IMR-90 (cell line): ENCODE measurements at regions not wholly inside any gene's neighbourhood (a gene's known extent, or its start where the extent isn't known, plus 50 kb on each side); places are given as distances from the start of the nearest gene placed in this dataset.
A peak's percentile ranks its signal among the peaks of the same experiment; 100 is the strongest.

Experiments
- ATAC-seq: fragments of 200-7000 bp; cut with Tn5 transposase; 2 replicates; pipeline ENCODE4 v1.9.1; 2020; ENCODE audit warnings: low read depth, mild to moderate bottlenecking, moderate library complexity
- BruUV-seq: library from RNA; stranded (reverse); fragments of 400-500 nt; replicated peaks from 2 replicates; lab custom pipeline; 2021; lab: Mats Ljungman, UMichigan
- CTCF ChIA-PET: fragments of 300-600 bp; formaldehyde crosslinking; extraction: SDS; loops from one replicate; lab custom pipeline; 2021; ENCODE audit warnings: antibody characterized with exemption; lab: Yijun Ruan, JAX
- POLR2A ChIA-PET: fragments of 300-600 bp; sonication (Branson Sonifier 250); formaldehyde crosslinking; loops from one replicate; lab custom pipeline; 2022; ENCODE audit warnings: antibody characterized with exemption; ENCODE audit not compliant: unreplicated experiment; lab: Charles Lee
- DNase-seq: peaks from one replicate; pipeline ENCODE4 v3.0.0; 2013
- H2AFZ ChIP-seq: replicated peaks from 2 replicates; pipeline ENCODE3; 2013; ENCODE audit warnings: low read length, mild to moderate bottlenecking; ENCODE audit not compliant: poor library complexity
- H2AK5ac ChIP-seq: 2 replicates; pipeline ENCODE4 v1.6.1; 2013; ENCODE audit warnings: low read depth, low read length, inconsistent platforms
- H2AK9ac ChIP-seq: replicated peaks from 2 replicates; pipeline ENCODE3; 2013; ENCODE audit warnings: mild to moderate bottlenecking, low read depth, low read length, moderate library complexity; ENCODE audit not compliant: poor library complexity
- H2BK120ac ChIP-seq: 2 replicates; pipeline ENCODE4 v1.6.1; 2013; ENCODE audit warnings: low read depth, low read length, inconsistent platforms
- H2BK15ac ChIP-seq: 3 replicates; pipeline ENCODE4 v1.6.1; 2013; ENCODE audit warnings: low read depth, low read length, inconsistent platforms
- H2BK20ac ChIP-seq: 2 replicates; pipeline ENCODE4 v1.6.1; 2013; ENCODE audit warnings: low read depth, mild to moderate bottlenecking, inconsistent platforms, low read length, moderate library complexity
- H2BK5ac ChIP-seq: 2 replicates; pipeline ENCODE4 v1.6.1; 2013; ENCODE audit warnings: mild to moderate bottlenecking, low read depth, low read length, inconsistent platforms; ENCODE audit not compliant: poor library complexity, severe bottlenecking
- H3K14ac ChIP-seq: replicated peaks from 2 replicates; pipeline ENCODE4 v1.6.1; 2013; ENCODE audit warnings: low read depth, low read length, inconsistent platforms
- H3K18ac ChIP-seq: 2 replicates; pipeline ENCODE4 v1.6.1; 2013; ENCODE audit warnings: low read depth, low read length, control low read depth
- H3K23ac ChIP-seq: 2 replicates; pipeline ENCODE4 v1.6.1; 2013; ENCODE audit warnings: low read depth, low read length, inconsistent platforms
- H3K27ac ChIP-seq: 2 replicates; pipeline ENCODE4 v1.5.1; 2013; ENCODE audit warnings: mild to moderate bottlenecking, control low read depth, low read length; ENCODE audit not compliant: insufficient read depth
- H3K27me3 ChIP-seq: 2 replicates; pipeline ENCODE4 v1.6.1; 2013; ENCODE audit warnings: low read length; ENCODE audit not compliant: control insufficient read depth, insufficient read depth
- H3K36me3 ChIP-seq: 2 replicates; pipeline ENCODE4 v1.6.1; 2013; ENCODE audit warnings: low read length, mixed read lengths; ENCODE audit not compliant: control insufficient read depth, insufficient read depth
- H3K4ac ChIP-seq: 2 replicates; pipeline ENCODE4 v1.6.1; 2013; ENCODE audit warnings: low read depth, low read length, inconsistent platforms
- H3K4me1 ChIP-seq: 2 replicates; pipeline ENCODE4 v1.6.1; 2013; ENCODE audit warnings: low read length, mixed read lengths; ENCODE audit not compliant: control insufficient read depth, insufficient read depth
- H3K4me2 ChIP-seq: 2 replicates; pipeline ENCODE4 v1.6.1; 2013; ENCODE audit warnings: low read depth, mild to moderate bottlenecking, control low read depth, low read length, moderate library complexity
- H3K4me3 ChIP-seq: 2 replicates; pipeline ENCODE4 v1.5.1; 2013; ENCODE audit warnings: low read depth, mild to moderate bottlenecking, control low read depth, low read length, moderate library complexity; ENCODE audit not compliant: insufficient read depth
- H3K56ac ChIP-seq: 2 replicates; pipeline ENCODE4 v1.6.1; 2013; ENCODE audit warnings: low read length, inconsistent platforms; ENCODE audit not compliant: insufficient read depth; ENCODE audit errors: extremely low read depth
- H3K79me1 ChIP-seq, 2 experiments: 2 replicates each; pipeline ENCODE4 v1.6.1; 2013; ENCODE audit warnings: low read length in 2 of 2, inconsistent platforms in 1 of 2, low read depth in 1 of 2
- H3K9ac ChIP-seq: 2 replicates; pipeline ENCODE4 v1.6.1; 2013; ENCODE audit warnings: low read depth, low read length, control low read depth
- H3K9me1 ChIP-seq: 2 replicates; pipeline ENCODE4 v1.6.1; 2013; ENCODE audit warnings: low read length, inconsistent platforms; ENCODE audit not compliant: insufficient read depth
- H3K9me3 ChIP-seq: 2 replicates; pipeline ENCODE4 v1.6.1; 2013; ENCODE audit warnings: low read length; ENCODE audit not compliant: control insufficient read depth, insufficient read depth
- H4K20me1 ChIP-seq: 2 replicates; pipeline ENCODE4 v1.6.1; 2013; ENCODE audit warnings: low read length, inconsistent platforms; ENCODE audit not compliant: insufficient read depth
- H4K5ac ChIP-seq: 2 replicates; pipeline ENCODE4 v1.6.1; 2013; ENCODE audit warnings: mild to moderate bottlenecking, low read depth, low read length, control low read depth
- H4K8ac ChIP-seq, 2 experiments: 2 replicates each; pipeline ENCODE4 v1.6.1; 2013; ENCODE audit warnings: low read depth in 2 of 2, low read length in 2 of 2, control low read depth in 1 of 2, inconsistent platforms in 1 of 2
- H4K91ac ChIP-seq: 2 replicates; pipeline ENCODE4 v1.6.1; 2013; ENCODE audit warnings: low read depth, low read length, inconsistent platforms; ENCODE audit not compliant: insufficient read depth
- CEBPB ChIP-seq: IDR thresholded peaks from 2 replicates; pipeline ENCODE4 v1.6.1; 2012; ENCODE audit warnings: low read depth, low read length, improper control_type of control experiment
- CHD1 ChIP-seq: IDR thresholded peaks from 2 replicates; pipeline ENCODE4 v1.6.1; 2012; ENCODE audit warnings: low read depth, low read length, improper control_type of control experiment
- WGBS, 2 experiments: methylation state at CpG; one replicate each; pipeline versions ENCODE4 v1.1.5 to v1.1.7; 2013; ENCODE audit warnings: missing lambda C conversion rate in 2 of 2; ENCODE audit not compliant: insufficient read length in 1 of 2; ENCODE audit errors: extremely low coverage in 2 of 2; 5-methylcytosine and 5-hydroxymethylcytosine counted together
- dilution Hi-C: fragments of 300-500 bp; cut with HindIII; formaldehyde crosslinking; loops from one replicate; pipeline ENCODE4 v1.14.3; 2018; ENCODE audit warnings: low sequenced_read_pairs; ENCODE audit not compliant: unreplicated experiment
- in situ Hi-C: fragments of 300-500 bp; cut with MboI; formaldehyde crosslinking; loops from 3 replicates; pipeline ENCODE4 v1.14.3; 2019; ENCODE audit warnings: low sequenced_read_pairs, inconsistent platforms, mixed read lengths
- intact Hi-C: fragments of 100-400 bp; cut with micrococcal nuclease; formaldehyde crosslinking; loops from 2 replicates; pipeline ENCODE4 v1.10.0; 2022

GRCh38 chr15:31214864-31215489 lies 111.7 kb upstream of the KLF13 start:
- Histone ChIP-seq H2BK15ac (no peak overlapping the region), H4K91ac (no peak overlapping the region), H3K27ac (no peak overlapping the region), H3K79me1 (no peaks in the 10 kb centered on the region), H3K27me3 (peaks cover 18% of the 10 kb centered on the region), H3K14ac (no peak overlapping the region), H2AK9ac (peak overlapping the region; percentile 31), H2BK120ac (no peak overlapping the region), H3K9ac (no peak overlapping the region), H3K4me1 (peaks cover 1% of the 10 kb centered on the region; the same call in 1 of the 2 replicates), H2AK5ac (no peak overlapping the region), H2BK5ac (no peak overlapping the region), H3K56ac (no peak overlapping the region), H2BK20ac (no peak overlapping the region), H3K4me3 (no peak overlapping the region), H4K5ac (no peak overlapping the region), H3K23ac (no peak overlapping the region), H3K9me1 (no peaks in the 10 kb centered on the region), H3K36me3 (no peaks in the 10 kb centered on the region), H2AFZ (peak overlapping the region; percentile 91), H3K4ac (no peak overlapping the region), H3K9me3 (peaks cover 3% of the 10 kb centered on the region; the same call in 1 of the 2 replicates), H3K18ac (no peak overlapping the region), H3K4me2 (no peak overlapping the region), H4K20me1 (no peaks in the 10 kb centered on the region), H4K8ac (no peak overlapping the region)
- intact Hi-C loops (loop anchor here (1.0 to 5.0 kb wide), 3 partner anchors 112 to 273 kb away; partner anchors contain the start of gene KLF13), dilution Hi-C loops (no loop called here), in situ Hi-C loops (loop anchor here (5.0 kb wide), 1 partner anchor 272 kb away; no protein-coding TSS in a partner anchor)
- 52% methylated on average over 16 of the region's 18 CpGs; no CpG with 5 or more reads in 1 of the 2 experiments for whole genome bisulfite sequencing, 2 experiments
- ChIA-PET CTCF (interaction anchor here (1.4 to 3.0 kb wide), 2 partner anchors 220 to 273 kb away, joined by 6 to 12 read pairs; no protein-coding TSS in a partner anchor), POLR2A (no interaction called here)
- no peak for ATAC-seq
- no TSS peak for BruUV-seq
- DNase-seq, result no peak
- TF ChIP-seq CHD1 (no peak), CEBPB (peak; percentile 52; the same call in 1 of the 2 replicates)
